KG1 (cell line): ENCODE measurements at regions not wholly inside any gene's neighbourhood (a gene's known extent, or its start where the extent isn't known, plus 50 kb on each side); places are given as distances from the start of the nearest gene placed in this dataset.
"Not testable (repeated sequence)": the region's sequence is repeated elsewhere in the genome, so short reads cannot be mapped to it uniquely, and the experiment has no call there.

Experiments used
- DNase-seq: peaks from one replicate; lab custom pipeline; 2025; lab: John Stamatoyannopoulos, UW

DNA sequence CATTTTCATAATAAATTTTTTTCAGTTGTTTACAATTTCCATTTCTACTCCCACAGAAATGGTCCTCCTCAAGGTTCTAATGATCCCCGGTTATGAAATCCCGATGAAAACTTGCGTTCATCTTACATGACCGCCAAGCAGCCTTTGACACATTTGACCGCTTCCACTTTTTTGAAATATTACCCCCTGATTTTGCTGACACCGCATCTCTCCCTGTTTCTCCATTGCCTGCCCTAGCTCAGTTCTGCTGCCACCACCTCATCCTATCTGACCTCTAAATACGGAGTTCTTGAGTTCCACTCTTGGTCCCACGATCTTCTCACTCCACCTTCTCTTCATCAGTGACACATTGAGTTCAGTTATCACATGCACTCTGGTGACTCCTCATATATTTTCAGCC, 74.1 kb downstream of the SLC35B3 start:
- no peak for DNase-seq

DNA sequence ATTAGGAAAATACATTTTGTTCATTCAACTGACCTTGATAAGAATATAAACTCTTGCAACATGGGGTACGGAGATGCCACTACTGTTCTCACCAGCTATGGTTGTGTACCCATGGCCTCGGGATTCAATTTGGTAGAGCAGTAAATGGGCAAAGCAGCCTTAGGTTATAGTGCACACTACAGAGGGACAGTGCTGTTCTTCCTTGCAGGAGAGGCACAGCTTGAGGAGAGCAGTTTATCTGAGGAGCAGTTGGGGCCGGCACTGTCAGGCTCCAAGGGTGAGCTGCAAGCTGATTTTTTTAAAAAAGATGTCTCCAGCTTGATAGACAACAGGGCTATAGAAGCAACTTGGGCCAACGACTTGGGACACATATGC, 82.4 kb downstream of the SLC35B3 start:
- DNase-seq = no peak

DNA sequence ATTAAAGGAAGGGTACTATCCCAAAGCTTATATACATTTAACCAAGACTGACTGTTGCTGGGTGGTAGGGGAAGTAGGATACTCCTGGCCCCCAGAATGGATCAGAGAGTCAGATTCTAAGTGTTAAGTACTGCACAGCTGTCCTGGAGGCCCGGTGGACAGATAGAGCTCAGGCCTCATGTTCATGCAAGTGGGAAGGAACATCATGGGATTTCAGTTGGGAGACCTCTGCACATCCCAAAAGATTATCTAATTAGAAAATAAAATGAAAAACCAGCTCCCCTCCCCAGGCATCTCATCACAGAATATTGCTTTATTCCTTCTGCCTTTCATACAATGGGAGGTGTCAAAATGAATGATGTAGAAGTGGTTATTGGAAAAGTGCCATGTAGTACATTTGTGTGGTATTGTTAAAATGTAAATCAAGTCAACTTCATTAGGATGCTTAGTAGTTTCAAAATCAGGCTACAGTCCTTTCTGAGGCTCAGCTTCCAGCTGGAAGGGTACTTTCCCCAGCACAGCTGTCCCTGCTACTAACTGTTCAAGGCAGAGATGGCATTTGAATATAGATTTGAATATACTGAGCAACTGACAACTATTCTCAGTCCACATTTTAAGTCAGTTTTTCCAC, 82.9 kb downstream of the SLC35B3 start:
- DNase-seq = no peak

DNA sequence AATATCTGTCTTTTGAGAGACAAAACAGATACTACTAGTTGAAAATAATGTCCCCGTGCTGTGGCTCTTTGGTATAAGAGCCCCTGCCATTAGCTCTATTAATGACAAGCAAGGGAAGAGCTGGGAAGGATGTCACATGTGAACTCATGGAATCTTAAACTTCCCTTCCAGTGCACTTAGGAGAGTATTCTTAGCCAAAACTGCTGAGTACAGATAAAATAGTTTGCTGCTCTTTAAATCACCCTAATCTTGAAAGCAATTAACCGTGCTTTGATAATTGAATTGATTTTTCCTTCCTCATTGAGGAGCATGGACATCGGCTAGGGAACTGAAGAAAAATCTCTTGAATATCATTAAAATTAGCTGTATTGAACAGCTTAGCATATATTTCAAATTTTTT, 91.7 kb downstream of the SLC35B3 start:
- DNase-seq = no peak

DNA sequence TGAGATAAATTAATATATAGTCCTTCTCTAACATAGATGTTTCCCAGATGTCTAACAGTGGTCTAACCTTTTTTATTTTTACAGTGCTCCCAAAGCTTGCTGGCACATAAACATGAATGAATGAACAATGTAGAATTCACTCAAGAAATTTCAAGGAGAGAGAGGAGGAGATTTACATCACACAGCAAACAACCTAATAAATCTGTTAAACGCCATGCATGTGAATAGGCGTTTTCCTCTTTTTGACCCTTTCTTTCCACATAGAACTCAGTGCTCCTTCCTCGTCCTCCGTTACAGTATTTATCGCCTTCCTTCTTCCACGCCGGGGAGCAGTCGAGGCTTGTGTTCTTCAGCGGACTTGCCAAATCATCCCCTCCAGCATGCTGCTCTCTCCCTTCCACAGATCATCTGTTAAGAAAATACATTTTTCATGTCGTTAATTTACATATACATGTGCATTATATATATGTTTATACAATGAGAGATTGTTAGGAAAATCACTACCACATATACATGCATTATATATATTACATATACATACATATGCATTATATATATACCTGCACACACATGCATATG, 93.0 kb downstream of the SLC35B3 start:
- DNase-seq = no peak

DNA sequence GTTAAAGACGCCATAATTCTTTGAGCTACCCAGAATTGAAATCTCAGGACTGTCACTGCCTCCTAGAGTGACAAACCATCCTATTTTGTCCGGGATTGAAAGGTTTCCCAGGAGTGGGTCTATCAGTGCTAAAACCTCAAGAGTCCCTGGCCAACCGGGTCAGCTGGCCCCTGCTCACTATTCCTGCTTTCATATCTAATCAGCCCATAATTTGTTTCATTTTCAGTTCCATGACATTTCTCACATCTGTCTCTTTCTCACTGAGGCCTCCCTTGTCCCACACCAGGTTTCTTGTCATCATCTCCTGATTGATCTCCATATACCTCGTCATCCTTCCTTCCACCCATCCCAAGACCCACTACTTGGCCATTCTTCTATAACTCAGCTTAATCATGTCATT, 98.2 kb downstream of the SLC35B3 start:
- DNase-seq = no peak

DNA sequence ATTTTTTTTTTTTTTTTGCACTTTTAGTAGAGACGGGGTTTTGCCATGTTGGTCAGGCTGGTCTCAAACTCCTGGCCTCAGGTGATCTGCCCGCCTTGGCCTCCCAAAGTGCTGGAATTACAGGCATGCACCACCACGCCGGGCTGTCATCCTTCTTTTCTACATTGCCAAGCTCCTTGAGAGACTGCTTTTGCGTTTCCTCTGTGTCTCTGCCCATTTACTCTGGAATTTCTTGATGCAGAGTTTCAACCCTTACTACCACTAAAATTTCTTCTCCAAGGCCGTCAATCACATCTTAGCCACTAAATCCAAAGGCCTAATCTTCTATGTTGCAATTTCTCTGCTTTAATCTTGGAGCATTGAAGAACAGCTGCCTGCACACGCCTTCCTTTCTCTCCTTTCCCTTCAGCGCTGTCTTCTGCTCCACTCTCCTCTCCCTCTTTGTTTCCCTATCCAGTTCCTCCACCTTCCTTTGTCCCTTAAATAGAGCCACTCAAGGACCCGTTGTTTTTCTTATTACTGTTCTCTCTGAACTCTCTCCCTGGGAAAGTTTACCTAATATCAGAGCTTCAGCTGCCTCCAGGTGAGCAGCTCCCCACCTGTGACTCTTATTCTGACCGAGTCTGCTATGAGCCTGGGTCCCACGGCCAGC, 98.8 kb downstream of the SLC35B3 start:
- DNase-seq = no peak

DNA sequence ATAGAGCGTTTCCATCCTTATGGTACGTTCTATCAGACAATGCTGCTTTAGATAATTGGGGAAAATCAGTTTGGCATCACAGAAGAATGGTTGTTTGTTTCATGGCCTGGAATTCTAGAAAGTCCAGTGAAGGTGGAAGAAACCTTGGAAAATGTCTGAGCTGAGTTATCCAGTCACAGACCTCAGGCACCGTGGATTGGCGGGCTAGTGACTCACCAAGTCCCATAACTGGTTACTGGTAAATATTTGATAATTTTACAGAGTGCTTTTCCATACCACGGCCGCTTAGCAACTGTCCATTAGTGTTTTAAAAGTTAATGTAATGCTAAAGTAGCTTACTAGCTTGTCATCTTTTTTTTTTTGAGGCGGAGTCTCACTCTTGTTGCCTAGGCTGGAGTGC, 99.4 kb downstream of the SLC35B3 start:
- DNase-seq = no peak

DNA sequence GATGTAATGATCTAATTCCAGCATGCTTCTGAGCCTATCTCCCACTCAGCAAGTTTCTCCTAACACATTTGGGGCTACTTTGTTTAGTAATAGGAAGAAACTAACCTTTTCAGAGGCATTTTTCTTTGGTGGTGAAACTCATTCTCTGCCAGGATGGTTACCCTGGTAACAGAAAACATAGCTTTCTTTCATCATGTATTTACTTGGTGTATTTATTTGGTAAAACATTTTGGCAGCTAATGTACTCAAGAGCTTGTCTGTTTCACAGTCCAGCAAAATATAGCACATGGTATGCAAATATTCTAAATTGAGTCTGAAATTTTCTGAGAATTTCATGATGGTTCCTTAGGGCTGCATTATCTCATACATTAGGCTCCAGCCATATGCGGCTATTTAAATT, 100.0 kb downstream of the SLC35B3 start:
- DNase-seq = no peak

DNA sequence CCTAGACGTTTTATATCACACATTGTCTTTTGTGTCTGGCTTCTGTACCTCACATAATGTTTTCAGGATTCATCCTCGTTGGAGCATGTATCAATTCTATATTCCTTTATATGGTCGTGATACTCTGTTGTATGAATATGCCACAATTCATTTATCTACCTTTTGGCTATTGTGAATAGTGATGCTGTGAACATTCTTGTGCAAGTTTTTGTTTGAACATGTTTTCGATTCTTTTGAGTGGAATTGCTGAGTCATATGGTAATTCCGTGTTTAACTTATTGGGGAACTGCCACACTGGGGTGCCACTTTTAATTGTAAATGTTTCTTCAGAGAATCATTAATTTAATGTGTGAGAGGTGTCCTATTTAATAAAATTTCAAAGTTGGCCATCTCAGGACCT, 101.2 kb downstream of the SLC35B3 start:
- DNase-seq = no peak

DNA sequence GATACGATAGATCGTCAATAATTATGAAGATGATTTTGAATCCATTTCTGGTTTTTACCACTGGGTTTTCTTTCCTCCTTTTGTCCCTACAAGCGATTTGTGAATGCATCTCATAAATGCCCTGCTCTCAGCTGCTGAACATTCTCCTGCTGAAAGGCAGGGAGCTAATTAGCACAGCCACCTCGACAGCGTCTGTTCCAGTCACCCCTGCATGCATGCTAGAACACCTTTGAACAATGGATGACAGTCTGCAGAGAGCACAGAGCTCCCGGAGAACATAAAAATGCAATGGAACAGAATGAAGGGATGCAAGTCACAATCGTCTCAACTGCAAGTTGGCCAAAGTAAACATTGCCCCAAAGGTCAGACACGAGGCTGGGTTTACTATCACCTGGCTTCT, 105.8 kb downstream of the SLC35B3 start:
- no peak for DNase-seq

DNA sequence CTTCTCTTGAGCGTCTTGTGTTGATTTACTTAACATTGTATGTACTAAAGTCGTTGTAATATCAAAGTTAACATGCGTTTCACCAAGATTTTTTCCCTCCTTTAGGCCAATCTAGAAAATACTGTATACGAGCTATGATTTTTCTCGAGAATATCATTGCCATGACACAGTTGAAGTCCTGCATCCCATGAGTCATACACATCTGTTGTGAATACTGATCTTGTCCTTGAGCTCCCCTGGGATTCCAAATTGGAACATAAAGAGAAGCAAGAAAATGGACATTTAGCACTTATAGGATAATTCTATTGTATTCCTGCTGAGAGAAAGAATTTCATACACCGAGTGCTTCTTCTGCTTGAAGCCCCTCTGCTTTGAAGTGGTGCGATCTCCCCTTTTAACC, 109.6 kb downstream of the SLC35B3 start:
- no peak for DNase-seq

DNA sequence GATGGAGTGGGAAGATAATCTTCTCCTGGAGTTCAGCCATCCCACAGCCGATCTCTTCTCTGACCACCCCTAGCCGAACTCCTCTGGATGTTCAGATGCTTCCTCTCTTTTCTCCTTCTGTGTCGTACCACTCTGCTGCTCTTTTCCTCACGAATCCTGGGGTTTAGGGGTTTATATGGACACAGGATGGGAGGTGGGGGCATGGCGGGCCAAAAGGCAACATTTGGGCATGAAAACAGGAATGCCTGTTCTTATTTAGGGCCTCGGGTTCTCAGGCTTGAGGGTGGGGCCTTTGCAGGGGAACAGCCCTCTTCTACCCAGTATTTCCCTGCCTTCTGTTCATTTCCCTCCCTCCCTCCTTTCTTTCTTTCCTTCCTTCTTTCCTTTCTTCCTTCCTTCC, 112.7 kb downstream of the SLC35B3 start:
- no peak for DNase-seq

DNA sequence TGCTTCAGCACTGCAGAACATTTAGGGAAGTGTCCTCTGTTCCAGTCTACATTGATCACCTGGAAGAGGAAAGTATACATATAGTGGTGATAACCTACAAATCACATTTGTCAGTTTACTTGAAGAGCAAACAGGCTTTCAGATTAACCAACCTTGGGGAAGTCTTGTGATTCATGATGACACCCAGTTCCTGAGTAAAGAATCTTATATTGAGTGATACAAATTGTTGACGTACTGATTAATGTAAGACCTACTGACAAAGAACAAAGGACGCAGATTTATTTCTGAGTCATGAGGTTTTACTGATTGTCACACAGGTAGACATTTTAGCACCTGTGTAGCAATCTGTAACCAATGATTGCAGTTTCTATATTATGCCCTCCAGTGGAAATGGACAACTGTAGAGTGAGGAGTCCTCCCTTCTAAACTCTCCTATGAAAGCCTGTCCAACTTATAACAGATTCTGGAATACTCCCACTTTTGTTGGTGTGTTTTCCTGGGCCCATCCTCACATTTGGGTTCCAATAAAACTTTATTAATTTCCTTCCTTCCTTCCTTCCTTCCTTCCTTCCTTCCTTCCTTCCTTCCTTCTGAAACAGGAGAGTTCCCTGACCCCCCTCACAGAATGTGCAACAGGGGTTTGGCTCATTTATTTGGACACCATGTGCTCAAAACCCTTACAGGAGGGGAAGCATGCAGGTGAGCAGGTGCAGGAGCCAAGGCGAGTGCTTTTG, 113.5 kb downstream of the SLC35B3 start:
- DNase-seq = no peak

DNA sequence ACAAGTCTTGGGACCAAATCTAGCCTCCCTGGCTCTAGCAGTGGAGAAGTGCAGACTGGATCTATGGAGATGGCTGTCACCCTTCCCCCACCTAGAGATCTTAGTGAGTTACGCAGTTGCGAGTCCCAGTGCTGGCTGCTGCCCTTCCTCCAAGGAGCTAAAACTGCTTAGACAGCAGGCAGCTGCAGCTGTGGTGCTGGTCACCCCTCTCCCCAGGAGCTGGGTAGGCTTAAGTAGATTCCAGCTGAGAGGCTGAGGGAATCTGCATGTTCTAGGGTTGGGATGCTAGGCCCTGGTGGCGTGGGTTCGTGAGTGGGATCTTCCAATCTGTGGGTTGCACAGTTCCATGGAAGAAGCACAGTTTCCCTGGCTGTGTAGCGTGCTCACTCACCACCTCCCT, 120.2 kb downstream of the SLC35B3 start:
- DNase-seq = no peak

DNA sequence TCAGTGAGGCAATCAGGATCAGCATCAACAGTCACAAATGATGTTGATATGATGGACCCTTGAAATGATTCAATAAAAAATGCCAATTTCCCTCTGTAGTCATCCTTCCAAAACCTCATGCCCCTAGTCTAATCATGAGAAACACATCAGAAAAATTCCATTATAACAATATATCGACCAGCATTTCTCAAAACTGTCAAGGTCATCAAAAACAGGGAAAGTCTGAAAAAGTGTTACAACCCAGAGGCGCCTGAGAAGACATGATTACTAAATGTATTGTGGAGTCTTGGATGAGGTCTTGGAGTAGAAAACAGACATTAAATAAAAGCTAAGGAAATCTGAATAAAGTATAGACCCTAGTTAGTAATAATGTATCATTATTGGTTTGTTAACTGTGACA, 133.8 kb downstream of the SLC35B3 start:
- DNase-seq = no peak

DNA sequence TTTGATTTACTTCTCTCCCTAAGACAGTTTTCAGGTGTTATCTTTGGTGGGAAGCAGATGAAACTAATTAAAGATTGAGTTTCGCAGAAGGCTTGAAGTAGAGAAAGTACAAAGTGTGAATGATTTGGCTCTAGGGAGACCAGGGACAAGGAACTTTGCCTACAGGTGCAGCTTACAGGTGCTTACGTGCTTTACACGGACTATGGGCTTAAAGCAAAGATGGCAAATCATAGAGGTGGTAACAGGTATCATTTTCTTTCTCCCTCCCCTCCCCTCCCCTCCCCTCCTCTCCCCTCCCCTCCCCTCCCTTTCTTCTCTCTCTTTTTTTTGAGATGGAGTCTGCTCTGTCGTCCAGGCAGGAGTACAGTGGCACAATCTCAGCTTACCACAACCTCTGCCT, 136.3 kb downstream of the SLC35B3 start:
- no peak for DNase-seq

DNA sequence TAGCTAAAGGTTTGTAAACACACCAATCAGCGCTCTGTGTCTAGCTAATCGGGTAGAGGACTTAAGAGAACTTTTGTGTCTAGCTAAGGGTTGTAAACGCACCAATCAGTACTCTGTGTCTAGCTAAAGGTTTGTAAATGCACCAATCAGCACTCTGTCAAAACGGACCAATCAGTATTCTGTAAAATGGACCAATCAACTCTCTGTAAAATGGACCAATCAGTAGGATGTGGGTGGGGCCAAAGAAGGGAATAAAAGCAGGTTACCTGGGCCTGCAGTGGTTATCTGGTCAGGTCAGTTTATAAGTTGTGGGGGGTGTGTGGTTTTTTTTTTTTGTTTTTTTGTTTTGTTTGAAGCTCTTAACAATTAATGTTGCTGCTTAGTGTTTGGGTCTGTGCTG, 152.4 kb downstream of the SLC35B3 start:
- not testable (repeated sequence) for DNase-seq

DNA sequence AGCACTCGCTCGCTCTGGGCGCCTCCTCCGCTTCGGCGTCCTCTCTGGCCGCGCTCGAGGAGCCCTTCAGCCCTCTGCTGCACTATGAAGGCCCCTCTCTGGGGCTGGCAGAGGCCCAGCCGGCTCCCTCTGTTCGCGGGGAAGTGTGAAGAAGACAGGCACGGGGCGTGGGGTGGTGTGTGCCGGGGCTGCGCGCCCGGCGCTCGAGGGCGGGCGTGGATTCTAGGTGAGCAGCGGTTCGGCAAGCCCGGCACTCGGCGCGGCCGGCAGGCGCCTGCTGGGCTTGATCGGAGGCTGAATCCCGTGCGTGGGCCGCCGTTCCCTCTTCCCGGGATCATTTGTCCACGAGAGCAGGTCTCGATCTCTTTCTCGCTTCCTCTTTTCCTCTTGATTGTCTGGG, 153.0 kb downstream of the SLC35B3 start:
- DNase-seq = no peak

DNA sequence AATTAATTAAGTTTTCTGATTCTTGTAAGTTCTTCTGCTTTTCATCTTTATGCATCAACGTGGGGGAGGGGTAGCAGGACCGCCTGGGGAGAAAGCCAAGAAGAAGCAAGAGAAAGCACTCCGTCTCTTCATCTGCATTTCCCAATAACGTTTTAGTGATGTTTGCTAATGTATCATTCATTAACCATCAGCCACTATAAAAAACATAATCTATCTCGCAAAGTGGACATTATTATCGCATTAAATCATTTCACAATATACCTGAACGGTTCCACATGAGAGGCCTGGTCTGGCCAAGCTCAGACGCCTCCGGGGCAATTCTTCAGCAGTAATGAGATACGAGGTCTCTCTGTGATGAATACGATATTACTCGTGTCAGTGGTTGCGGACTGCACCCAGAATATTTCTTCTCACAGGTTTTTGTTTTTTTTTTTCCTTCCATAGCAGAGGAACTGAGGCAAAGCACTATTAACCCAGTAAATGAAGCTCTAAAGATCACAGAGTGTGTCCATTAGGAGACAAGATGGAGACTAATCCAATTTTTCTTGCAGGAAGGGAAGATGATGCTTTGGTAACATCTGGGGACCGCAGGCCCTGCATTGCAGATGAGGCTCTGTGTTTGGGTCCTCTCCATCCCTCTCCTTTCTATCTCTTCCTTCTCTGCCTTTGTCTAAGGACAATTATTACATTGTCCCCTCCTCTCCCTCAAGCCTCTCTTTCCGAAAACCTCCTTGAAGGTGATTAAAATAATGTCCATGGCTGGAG, 156.1 kb downstream of the SLC35B3 start:
- no peak for DNase-seq

DNA sequence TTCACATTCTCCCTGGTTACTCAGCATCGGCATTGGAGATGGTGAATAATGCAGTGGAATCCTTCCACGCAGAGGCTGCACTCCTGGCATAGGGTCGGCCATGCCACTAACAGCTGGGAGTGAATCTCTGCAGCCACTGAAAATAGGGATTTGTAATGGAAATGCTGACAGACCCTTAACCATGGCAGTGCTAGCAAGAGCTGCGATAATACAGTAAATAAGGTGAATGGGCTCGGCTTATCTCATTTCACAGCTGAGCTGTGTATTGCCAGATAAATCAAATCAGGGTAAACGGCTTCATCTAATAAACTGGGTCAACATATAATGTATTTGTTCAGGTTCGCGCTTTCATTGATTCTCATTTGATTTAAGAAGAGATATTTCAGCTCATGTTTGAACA, 156.8 kb downstream of the SLC35B3 start:
- no peak for DNase-seq

DNA sequence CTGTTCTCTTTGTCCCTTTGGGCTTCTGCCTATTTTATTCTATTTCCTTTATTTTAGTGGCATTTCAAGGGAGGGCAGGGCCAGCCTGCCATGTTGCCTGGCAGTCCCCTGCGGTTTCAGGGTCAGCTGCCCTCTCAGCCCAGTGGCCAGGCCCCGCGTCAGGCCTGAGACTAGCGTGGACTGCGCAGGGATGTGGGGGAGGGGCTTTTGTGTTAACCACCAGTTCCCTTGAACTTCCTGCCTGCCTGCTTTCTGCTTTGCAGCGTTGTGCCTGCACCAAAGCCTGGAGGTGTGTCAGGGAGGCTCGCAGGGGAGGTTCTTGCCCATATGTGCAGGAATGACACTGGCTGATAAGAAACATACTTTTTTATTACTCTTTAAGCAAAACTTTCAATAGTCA, 157.6 kb downstream of the SLC35B3 start:
- DNase-seq = no peak

DNA sequence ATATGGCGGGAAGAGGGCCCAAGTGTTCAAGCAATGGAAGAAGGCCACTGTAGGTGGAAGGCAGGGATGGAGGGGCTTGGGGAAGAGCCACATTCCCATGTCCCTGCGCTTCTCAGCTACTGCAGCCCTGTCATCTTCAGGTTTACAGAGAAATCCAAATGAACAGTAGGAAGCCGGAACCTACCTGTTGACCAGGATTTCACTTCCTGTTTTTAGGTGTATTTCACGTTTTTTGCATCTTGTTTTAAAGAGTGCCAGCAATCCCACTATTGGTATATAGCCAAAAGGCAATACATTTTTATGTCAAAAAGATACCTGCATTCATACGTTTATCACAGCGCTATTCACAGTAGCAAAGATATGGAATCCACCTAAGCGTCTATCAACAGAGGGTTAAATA, 159.2 kb downstream of the SLC35B3 start:
- no peak for DNase-seq
